ENCODE measurements at regions not wholly inside any gene's neighbourhood (a gene's known extent, or its start where the extent isn't known, plus 50 kb on each side); places are given as distances from the start of the nearest gene placed in this dataset.

DNA sequence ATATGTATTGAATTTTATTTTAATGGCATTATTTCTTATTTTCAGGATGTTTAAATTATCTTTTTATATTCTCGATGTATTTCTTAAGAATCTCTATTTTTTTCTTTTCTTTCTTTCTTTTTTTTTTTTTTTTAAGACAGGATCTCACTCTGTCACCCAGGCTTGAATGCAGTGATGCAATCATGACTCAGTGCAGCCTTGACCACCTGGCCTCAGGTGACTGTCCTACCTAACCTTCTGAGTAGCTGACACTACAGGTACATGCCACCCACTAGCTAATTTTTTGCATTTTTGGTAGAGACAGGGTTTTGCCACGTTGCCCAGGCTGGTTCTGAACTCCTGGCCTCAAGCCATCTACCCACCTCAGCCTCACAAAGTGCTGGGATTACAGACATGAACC is 143.8 kb upstream of the LAMA2 start:
- TF ChIP-seq, protein P1, sequence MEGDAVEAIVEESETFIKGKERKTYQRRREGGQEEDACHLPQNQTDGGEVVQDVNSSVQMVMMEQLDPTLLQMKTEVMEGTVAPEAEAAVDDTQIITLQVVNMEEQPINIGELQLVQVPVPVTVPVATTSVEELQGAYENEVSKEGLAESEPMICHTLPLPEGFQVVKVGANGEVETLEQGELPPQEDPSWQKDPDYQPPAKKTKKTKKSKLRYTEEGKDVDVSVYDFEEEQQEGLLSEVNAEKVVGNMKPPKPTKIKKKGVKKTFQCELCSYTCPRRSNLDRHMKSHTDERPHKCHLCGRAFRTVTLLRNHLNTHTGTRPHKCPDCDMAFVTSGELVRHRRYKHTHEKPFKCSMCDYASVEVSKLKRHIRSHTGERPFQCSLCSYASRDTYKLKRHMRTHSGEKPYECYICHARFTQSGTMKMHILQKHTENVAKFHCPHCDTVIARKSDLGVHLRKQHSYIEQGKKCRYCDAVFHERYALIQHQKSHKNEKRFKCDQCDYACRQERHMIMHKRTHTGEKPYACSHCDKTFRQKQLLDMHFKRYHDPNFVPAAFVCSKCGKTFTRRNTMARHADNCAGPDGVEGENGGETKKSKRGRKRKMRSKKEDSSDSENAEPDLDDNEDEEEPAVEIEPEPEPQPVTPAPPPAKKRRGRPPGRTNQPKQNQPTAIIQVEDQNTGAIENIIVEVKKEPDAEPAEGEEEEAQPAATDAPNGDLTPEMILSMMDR (IDR thresholded peaks at IDR 0.05; ENCODE audit: insufficient read depth, low read length, poor library complexity, severe bottlenecking), result no peak
- no peak for TF ChIP-seq EZH2phosphoT487 (conservative IDR thresholded peaks at IDR 0.05; ENCODE audit: low read length)
